ENCODE measurements at regions not wholly inside any gene's neighbourhood (a gene's known extent, or its start where the extent isn't known, plus 50 kb on each side); places are given as distances from the start of the nearest gene placed in this dataset.

DNA sequence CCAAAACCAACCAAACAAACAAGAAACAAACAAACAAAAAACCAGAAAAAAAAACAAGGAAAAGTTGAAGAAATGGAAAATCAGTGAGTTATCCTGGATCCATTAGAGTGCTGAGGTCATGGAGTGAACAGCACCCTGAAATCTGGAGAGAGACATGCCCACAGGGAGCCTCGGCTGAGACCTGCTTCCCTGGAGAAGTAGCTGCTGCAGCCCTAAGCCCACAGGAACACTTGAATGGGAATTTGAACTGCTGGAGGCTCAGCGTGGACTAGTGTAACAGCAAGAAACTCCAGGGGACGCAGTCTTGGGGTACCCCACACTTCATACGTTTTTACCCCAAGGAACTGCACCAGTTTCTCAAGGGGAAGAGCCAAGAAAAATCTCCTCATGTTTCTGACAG lies 144.1 kb upstream of the UBE3A start:
- TF ChIP-seq POLR2AphosphoS5 (IDR thresholded peaks at IDR 0.05) (no peak), CTCF (IDR thresholded peaks at IDR 0.05) (no peak), POLR2A (IDR thresholded peaks at IDR 0.05) (no peak)

All from suprapubic skin (tissue), 4 donors.